GM23338 (cell line): ENCODE measurements at regions not wholly inside any gene's neighbourhood (a gene's known extent, or its start where the extent isn't known, plus 50 kb on each side); places are given as distances from the start of the nearest gene placed in this dataset.

Source experiments
- ATAC-seq: fragments of 200-7000 bp; cut with Tn5 transposase; 3 replicates; pipeline ENCODE4 v1.9.1; 2020
- DNase-seq: peaks from one replicate; pipeline ENCODE4 v3.0.0-alpha.2; 2015; ENCODE audit warnings: low spot score
- H2AFZ ChIP-seq: fragments of 200-600 bp; sonication (generic); 2 replicates; pipeline ENCODE4 v1.8.0; 2016; ENCODE audit warnings: antibody characterized with exemption, mild to moderate bottlenecking, moderate library complexity
- H3F3A ChIP-seq: fragments of 200-600 bp; sonication (generic); replicated peaks from 2 replicates; pipeline ENCODE4 v1.8.0; 2017; ENCODE audit warnings: antibody characterized with exemption, mixed run types, low read depth
- H3K27ac ChIP-seq: fragments of 200-600 bp; sonication (generic); 2 replicates; pipeline ENCODE4 v1.6.1; 2016; ENCODE audit warnings: low read depth
- H3K27me3 ChIP-seq: fragments of 200-600 bp; sonication (generic); 2 replicates; pipeline ENCODE4 v1.8.0; 2016; ENCODE audit warnings: mild to moderate bottlenecking, mixed run types, moderate library complexity; ENCODE audit not compliant: insufficient read depth
- H3K36me3 ChIP-seq: fragments of 200-600 bp; sonication (generic); 2 replicates; pipeline ENCODE4 v1.8.0; 2016; ENCODE audit warnings: mild to moderate bottlenecking; ENCODE audit not compliant: insufficient read depth
- H3K4me1 ChIP-seq: fragments of 200-600 bp; sonication (generic); 2 replicates; pipeline ENCODE4 v1.8.0; 2016; ENCODE audit warnings: mild to moderate bottlenecking, moderate library complexity; ENCODE audit not compliant: insufficient read depth
- H3K4me2 ChIP-seq: fragments of 200-600 bp; sonication (generic); 2 replicates; pipeline ENCODE4 v1.7.1; 2017; ENCODE audit warnings: mixed run types
- H3K4me3 ChIP-seq: fragments of 200-600 bp; sonication (generic); 2 replicates; pipeline ENCODE4 v1.6.1; 2016; ENCODE audit warnings: mixed run types
- H3K79me2 ChIP-seq: fragments of 200-600 bp; sonication (generic); replicated peaks from 2 replicates; pipeline ENCODE4 v1.8.0; 2017; ENCODE audit warnings: mild to moderate bottlenecking; ENCODE audit not compliant: insufficient read depth
- H3K9me2 ChIP-seq: fragments of 200-600 bp; sonication (generic); 2 replicates; pipeline ENCODE4 v1.8.0; 2017; ENCODE audit not compliant: insufficient read depth
- H4K20me1 ChIP-seq: fragments of 200-600 bp; sonication (generic); replicated peaks from 2 replicates; pipeline ENCODE4 v1.8.0; 2017; ENCODE audit warnings: mild to moderate bottlenecking; ENCODE audit not compliant: insufficient read depth
- H3K27ac Mint-ChIP-seq: 2 replicates; pipeline ENCODE4 v1.8.0; 2020; ENCODE audit warnings: inconsistent platforms, mild to moderate bottlenecking, moderate library complexity, mixed read lengths
- H3K27me3 Mint-ChIP-seq: 3 replicates; pipeline ENCODE4 v1.8.0; 2022; ENCODE audit warnings: low read depth, mild to moderate bottlenecking, moderate library complexity, mixed read lengths, inconsistent platforms; ENCODE audit not compliant: insufficient read depth, poor library complexity
- H3K36me3 Mint-ChIP-seq: 3 replicates; pipeline ENCODE4 v1.8.0; 2021; ENCODE audit warnings: low read depth, mild to moderate bottlenecking, inconsistent platforms, moderate library complexity, mixed read lengths
- H3K4me1 Mint-ChIP-seq: 3 replicates; pipeline ENCODE4 v1.8.0; 2020; ENCODE audit warnings: mild to moderate bottlenecking, inconsistent platforms, mixed read lengths
- H3K4me3 Mint-ChIP-seq: 3 replicates; pipeline ENCODE4 v1.8.0; 2021; ENCODE audit warnings: moderate library complexity, mild to moderate bottlenecking, inconsistent platforms, mixed read lengths
- H3K9me3 Mint-ChIP-seq: 3 replicates; pipeline ENCODE4 v1.8.0; 2020; ENCODE audit warnings: moderate library complexity, mild to moderate bottlenecking, inconsistent platforms, mixed read lengths
- CTCF ChIP-seq, 2 experiments: fragments of 200-600 bp in 1 of 2; sonication (generic) in 1 of 2; conservative IDR thresholded peaks; 2 replicates each; pipeline versions ENCODE4 v1.5.1 to v1.6.1; 2016 to 2017; ENCODE audit warnings: antibody characterized with exemption in 2 of 2, low read depth in 2 of 2, mild to moderate bottlenecking in 2 of 2, moderate library complexity in 1 of 2
- ETS1 ChIP-seq: IDR thresholded peaks from 2 replicates; pipeline ENCODE4 v1.6.1; 2016; ENCODE audit warnings: antibody characterized with exemption
- EZH2 ChIP-seq: fragments of 200-600 bp; sonication (generic); IDR thresholded peaks from one replicate; pipeline ENCODE4 v1.8.0; 2017; ENCODE audit warnings: antibody characterized with exemption, mild to moderate bottlenecking, low read depth; ENCODE audit not compliant: unreplicated experiment
- NANOG ChIP-seq: IDR thresholded peaks from 2 replicates; pipeline ENCODE4 v1.6.1; 2016; ENCODE audit warnings: antibody characterized with exemption, borderline replicate concordance
- POLR2AphosphoS5 ChIP-seq: IDR thresholded peaks from 2 replicates; pipeline ENCODE4 v1.6.1; 2016; ENCODE audit warnings: antibody characterized with exemption, low read depth
- REST ChIP-seq: IDR thresholded peaks from one replicate; pipeline ENCODE4 v1.6.1; 2018; ENCODE audit warnings: antibody characterized with exemption; ENCODE audit not compliant: unreplicated experiment
- STAT1 ChIP-seq: IDR thresholded peaks from one replicate; pipeline ENCODE4 v1.6.1; 2016; ENCODE audit warnings: antibody characterized with exemption; ENCODE audit not compliant: unreplicated experiment
- ZNF114 ChIP-seq: fragments of 250-450 bp; sonication (Bioruptor Pico); IDR thresholded peaks from 2 replicates; pipeline ENCODE4 v1.5.0; 2020; ENCODE audit warnings: mild to moderate bottlenecking, moderate library complexity
- ZNF331 ChIP-seq: fragments of 250-450 bp; sonication (Bioruptor Pico); IDR thresholded peaks from 2 replicates; pipeline ENCODE4 v1.5.0; 2020; ENCODE audit warnings: low read depth, mild to moderate bottlenecking, moderate library complexity
- ZNF462 ChIP-seq: fragments of 250-450 bp; sonication (Bioruptor Pico); IDR thresholded peaks from 2 replicates; pipeline ENCODE4 v1.5.0; 2020; ENCODE audit warnings: mild to moderate bottlenecking, moderate library complexity

GRCh38 chr10:52598936-52599335 is 173.6 kb downstream of the MBL2 start:
- Mint-ChIP-seq H3K27ac (no peak overlapping the region), H3K27me3 (peaks cover 5% of the 10 kb centered on the region), H3K9me3 (no peaks in the 10 kb centered on the region), H3K36me3 (no peaks in the 10 kb centered on the region), H3K4me3 (no peak overlapping the region), H3K4me1 (no peaks in the 10 kb centered on the region)
- Histone ChIP-seq H3K4me3 (no peak overlapping the region), H3K4me2 (no peak overlapping the region), H3K27me3 (no peaks in the 10 kb centered on the region), H3K36me3 (no peaks in the 10 kb centered on the region), H3F3A (no peaks in the 10 kb centered on the region), H3K79me2 (no peaks in the 10 kb centered on the region), H2AFZ (no peak overlapping the region), H4K20me1 (no peaks in the 10 kb centered on the region), H3K27ac (no peak overlapping the region), H3K9me2 (no peaks in the 10 kb centered on the region), H3K4me1 (no peaks in the 10 kb centered on the region)
- ATAC-seq = no peak
- TF ChIP-seq POLR2AphosphoS5 = no peak
- TF ChIP-seq ETS1 = no peak
- TF ChIP-seq ZNF331 = no peak
- TF ChIP-seq ZNF114 (CRISPR knock-in tag) = no peak
- no peak for TF ChIP-seq REST
- TF ChIP-seq STAT1 = no peak
- no peak for TF ChIP-seq CTCF (conservative IDR thresholded peaks at IDR 0.05; ENCODE audit: low read depth in 2 of 2)
- TF ChIP-seq ZNF462 (CRISPR knock-in tag) = no peak
- no peak for TF ChIP-seq NANOG
- no peak for TF ChIP-seq EZH2
- no peak for DNase-seq
